22Rv1 (cell line): ENCODE measurements at regions not wholly inside any gene's neighbourhood (a gene's known extent, or its start where the extent isn't known, plus 50 kb on each side); places are given as distances from the start of the nearest gene placed in this dataset.

Source experiments
- ZFX ChIP-seq: fragments of 450-650 bp; IDR thresholded peaks from 2 replicates; pipeline ENCODE4 v1.6.1; 2017; ENCODE audit warnings: antibody characterized with exemption, borderline replicate concordance
- TF ChIP-seq, protein P1 (sequence below): fragments of 450-650 bp; IDR thresholded peaks from 2 replicates; pipeline ENCODE4 v1.5.1; 2017; ENCODE audit warnings: mild to moderate bottlenecking

GRCh38 chr17:13792314-13792713 is 190.6 kb upstream of the HS3ST3A1 start:
- TF ChIP-seq, protein P1, sequence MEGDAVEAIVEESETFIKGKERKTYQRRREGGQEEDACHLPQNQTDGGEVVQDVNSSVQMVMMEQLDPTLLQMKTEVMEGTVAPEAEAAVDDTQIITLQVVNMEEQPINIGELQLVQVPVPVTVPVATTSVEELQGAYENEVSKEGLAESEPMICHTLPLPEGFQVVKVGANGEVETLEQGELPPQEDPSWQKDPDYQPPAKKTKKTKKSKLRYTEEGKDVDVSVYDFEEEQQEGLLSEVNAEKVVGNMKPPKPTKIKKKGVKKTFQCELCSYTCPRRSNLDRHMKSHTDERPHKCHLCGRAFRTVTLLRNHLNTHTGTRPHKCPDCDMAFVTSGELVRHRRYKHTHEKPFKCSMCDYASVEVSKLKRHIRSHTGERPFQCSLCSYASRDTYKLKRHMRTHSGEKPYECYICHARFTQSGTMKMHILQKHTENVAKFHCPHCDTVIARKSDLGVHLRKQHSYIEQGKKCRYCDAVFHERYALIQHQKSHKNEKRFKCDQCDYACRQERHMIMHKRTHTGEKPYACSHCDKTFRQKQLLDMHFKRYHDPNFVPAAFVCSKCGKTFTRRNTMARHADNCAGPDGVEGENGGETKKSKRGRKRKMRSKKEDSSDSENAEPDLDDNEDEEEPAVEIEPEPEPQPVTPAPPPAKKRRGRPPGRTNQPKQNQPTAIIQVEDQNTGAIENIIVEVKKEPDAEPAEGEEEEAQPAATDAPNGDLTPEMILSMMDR: no peak
- TF ChIP-seq ZFX: no peak
